ENCODE measurements at regions not wholly inside any gene's neighbourhood (a gene's known extent, or its start where the extent isn't known, plus 50 kb on each side); places are given as distances from the start of the nearest gene placed in this dataset.

DNA sequence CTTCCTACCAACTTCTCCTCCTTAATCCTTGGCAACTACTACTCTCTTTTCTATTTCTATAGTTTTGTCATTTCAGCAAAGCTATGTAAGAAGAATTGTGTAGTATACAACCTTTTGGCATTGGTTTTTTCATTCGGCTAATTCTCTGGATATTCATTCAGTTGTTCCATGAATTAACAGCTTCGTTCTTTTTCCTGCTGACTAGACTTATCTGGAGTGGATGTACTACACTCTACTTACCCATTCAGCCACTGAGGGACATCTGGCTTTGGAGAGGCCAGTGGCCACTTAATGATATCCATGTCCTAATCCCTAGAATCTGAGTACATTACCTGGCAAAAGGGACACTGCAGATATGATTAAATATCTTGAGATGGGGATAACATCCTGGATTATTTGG, 623.9 kb downstream of the DOK5 start:
- no TSS peak for BruUV-seq (replicated peaks)
- peaks cover 31% of the 10 kb centered on the region for H3K9me3 Mint-ChIP-seq (ENCODE audit: unreplicated experiment)
- peaks cover 6% of the 10 kb centered on the region for H3K36me3 Mint-ChIP-seq (ENCODE audit: insufficient read depth, unreplicated experiment)
- peaks cover 6% of the 10 kb centered on the region; the same call in 1 of the 2 replicates for H3K9me3 ChIP-seq
- H3K27ac Mint-ChIP-seq (ENCODE audit: unreplicated experiment) = no peak overlapping the region
- H3K4me3 Mint-ChIP-seq (ENCODE audit: unreplicated experiment) = no peak overlapping the region
- H3K36me3 ChIP-seq (ENCODE audit: control insufficient read depth, insufficient read depth, low read length) = no peaks in the 10 kb centered on the region
- H3K27me3 ChIP-seq (replicated peaks; ENCODE audit: control insufficient read depth, insufficient read depth, low read length) = no peaks in the 10 kb centered on the region
- DNase-seq = no peak
- H3K4me1 Mint-ChIP-seq (ENCODE audit: low read depth, unreplicated experiment) = peaks cover 13% of the 10 kb centered on the region
- CTCF ChIA-PET = no interaction called here
- no peaks in the 10 kb centered on the region for H3K27me3 Mint-ChIP-seq (ENCODE audit: insufficient read depth, unreplicated experiment)
- peaks cover 19% of the 10 kb centered on the region for H3K4me1 ChIP-seq
- TF ChIP-seq, protein P1, sequence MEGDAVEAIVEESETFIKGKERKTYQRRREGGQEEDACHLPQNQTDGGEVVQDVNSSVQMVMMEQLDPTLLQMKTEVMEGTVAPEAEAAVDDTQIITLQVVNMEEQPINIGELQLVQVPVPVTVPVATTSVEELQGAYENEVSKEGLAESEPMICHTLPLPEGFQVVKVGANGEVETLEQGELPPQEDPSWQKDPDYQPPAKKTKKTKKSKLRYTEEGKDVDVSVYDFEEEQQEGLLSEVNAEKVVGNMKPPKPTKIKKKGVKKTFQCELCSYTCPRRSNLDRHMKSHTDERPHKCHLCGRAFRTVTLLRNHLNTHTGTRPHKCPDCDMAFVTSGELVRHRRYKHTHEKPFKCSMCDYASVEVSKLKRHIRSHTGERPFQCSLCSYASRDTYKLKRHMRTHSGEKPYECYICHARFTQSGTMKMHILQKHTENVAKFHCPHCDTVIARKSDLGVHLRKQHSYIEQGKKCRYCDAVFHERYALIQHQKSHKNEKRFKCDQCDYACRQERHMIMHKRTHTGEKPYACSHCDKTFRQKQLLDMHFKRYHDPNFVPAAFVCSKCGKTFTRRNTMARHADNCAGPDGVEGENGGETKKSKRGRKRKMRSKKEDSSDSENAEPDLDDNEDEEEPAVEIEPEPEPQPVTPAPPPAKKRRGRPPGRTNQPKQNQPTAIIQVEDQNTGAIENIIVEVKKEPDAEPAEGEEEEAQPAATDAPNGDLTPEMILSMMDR (IDR thresholded peaks at IDR 0.05; ENCODE audit: insufficient read depth in 1 of 2, low read depth in 1 of 2, low read length in 1 of 2, severe bottlenecking in 1 of 2, unreplicated experiment in 1 of 2) = no peak
- intact Hi-C loops (cut with micrococcal nuclease; ENCODE audit: unreplicated experiment) = no loop called here
- POLR2A ChIA-PET = no interaction called here
- H3K4me3 ChIP-seq (ENCODE audit: low read depth, low read length) = no peak overlapping the region

DNA sequence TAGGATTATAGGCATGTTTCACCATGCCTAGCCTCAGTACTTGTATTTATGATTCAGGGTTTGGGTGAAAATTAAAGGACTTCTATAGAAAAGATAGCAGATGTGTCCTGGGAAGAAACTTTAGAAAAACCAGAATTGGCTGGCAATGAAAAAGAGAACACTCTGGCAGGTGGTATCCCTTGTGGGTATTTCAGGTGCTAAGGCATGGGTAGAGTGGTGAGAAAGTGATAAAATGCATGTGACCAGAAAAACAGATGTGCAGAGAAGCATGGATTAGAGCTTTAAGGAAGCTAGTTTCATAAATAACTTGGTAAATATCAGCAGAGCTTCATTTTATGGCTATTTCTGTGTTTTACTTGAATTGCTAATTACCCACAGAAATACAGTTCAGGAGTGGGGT, 622.2 kb downstream of the DOK5 start:
- TF ChIP-seq, protein P1 (IDR thresholded peaks at IDR 0.05; ENCODE audit: insufficient read depth in 1 of 2, low read depth in 1 of 2, low read length in 1 of 2, severe bottlenecking in 1 of 2, unreplicated experiment in 1 of 2) = no peak
- Mint-ChIP-seq H3K27me3 (ENCODE audit: insufficient read depth, unreplicated experiment) (no peaks in the 10 kb centered on the region), H3K4me3 (ENCODE audit: unreplicated experiment) (no peak overlapping the region), H3K4me1 (ENCODE audit: low read depth, unreplicated experiment) (no peaks in the 10 kb centered on the region), H3K9me3 (ENCODE audit: unreplicated experiment) (peaks cover 25% of the 10 kb centered on the region), H3K36me3 (ENCODE audit: insufficient read depth, unreplicated experiment) (no peaks in the 10 kb centered on the region), H3K27ac (ENCODE audit: unreplicated experiment) (no peak overlapping the region)
- ChIA-PET CTCF (no interaction called here), POLR2A (no interaction called here)
- Histone ChIP-seq H3K27me3 (replicated peaks; ENCODE audit: control insufficient read depth, insufficient read depth, low read length) (no peaks in the 10 kb centered on the region), H3K4me1 (peaks cover 3% of the 10 kb centered on the region; the same call in 1 of the 2 replicates), H3K9me3 (peaks cover 5% of the 10 kb centered on the region; the same call in 1 of the 2 replicates), H3K4me3 (ENCODE audit: low read depth, low read length) (no peak overlapping the region), H3K36me3 (ENCODE audit: control insufficient read depth, insufficient read depth, low read length) (no peaks in the 10 kb centered on the region)
- intact Hi-C loops (cut with micrococcal nuclease; ENCODE audit: unreplicated experiment) = no loop called here
- no TSS peak for BruUV-seq (replicated peaks)
- no peak for DNase-seq

DNA sequence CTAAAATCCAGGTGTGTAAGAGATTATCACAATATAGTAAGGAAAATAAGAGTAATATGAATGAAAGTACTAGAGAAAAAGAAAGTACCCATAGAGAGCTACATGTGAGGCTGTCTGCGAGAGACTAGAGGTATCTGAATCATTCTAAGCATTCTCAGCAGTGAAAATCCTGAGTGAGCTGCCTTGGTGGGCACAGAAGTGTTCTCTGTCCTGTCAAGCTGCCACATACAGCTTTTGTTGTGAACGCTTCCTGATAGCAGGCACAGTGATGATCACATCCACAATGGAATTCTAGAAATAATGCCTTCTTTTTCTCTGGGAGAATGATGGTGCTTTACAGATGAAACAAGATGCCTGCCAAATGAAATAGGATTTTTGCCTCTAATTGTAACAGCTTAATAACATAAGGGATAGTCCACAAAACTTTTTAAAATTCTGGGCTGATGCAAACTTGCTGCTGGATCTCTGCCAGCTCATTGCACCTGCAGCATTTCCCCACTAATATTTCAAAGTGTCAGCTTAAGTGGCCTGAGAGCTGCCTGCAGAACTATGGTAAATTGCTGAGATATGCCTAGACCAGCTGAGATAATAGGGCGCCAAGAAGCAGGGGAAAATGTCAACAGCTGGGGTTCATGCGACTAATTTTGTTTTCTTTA, 620.5 kb downstream of the DOK5 start:
- Mint-ChIP-seq H3K4me1 (ENCODE audit: low read depth, unreplicated experiment) (no peaks in the 10 kb centered on the region), H3K4me3 (ENCODE audit: unreplicated experiment) (no peak overlapping the region), H3K36me3 (ENCODE audit: insufficient read depth, unreplicated experiment) (no peaks in the 10 kb centered on the region), H3K27me3 (ENCODE audit: insufficient read depth, unreplicated experiment) (no peaks in the 10 kb centered on the region), H3K27ac (ENCODE audit: unreplicated experiment) (no peak overlapping the region), H3K9me3 (ENCODE audit: unreplicated experiment) (peaks cover 13% of the 10 kb centered on the region)
- CTCF ChIA-PET = no interaction called here
- Histone ChIP-seq H3K4me3 (ENCODE audit: low read depth, low read length) (no peak overlapping the region), H3K27me3 (replicated peaks; ENCODE audit: control insufficient read depth, insufficient read depth, low read length) (no peaks in the 10 kb centered on the region), H3K9me3 (peaks cover 5% of the 10 kb centered on the region; the same call in 1 of the 2 replicates), H3K4me1 (no peaks in the 10 kb centered on the region), H3K36me3 (ENCODE audit: control insufficient read depth, insufficient read depth, low read length) (no peaks in the 10 kb centered on the region)
- TF ChIP-seq, protein P1 (IDR thresholded peaks at IDR 0.05; ENCODE audit: insufficient read depth in 1 of 2, low read depth in 1 of 2, low read length in 1 of 2, severe bottlenecking in 1 of 2, unreplicated experiment in 1 of 2) = no peak
- no peak for DNase-seq
- intact Hi-C loops (cut with micrococcal nuclease; ENCODE audit: unreplicated experiment) = no loop called here
- POLR2A ChIA-PET = interaction anchor here (0.6 kb wide), 1 partner anchor 375 kb away, joined by 4 read pairs; no protein-coding TSS in a partner anchor
- no TSS peak for BruUV-seq (replicated peaks)

Measured in Caco-2 (cell line).